Transverse colon (tissue), 4 donors: ENCODE measurements at regions not wholly inside any gene's neighbourhood (a gene's known extent, or its start where the extent isn't known, plus 50 kb on each side); places are given as distances from the start of the nearest gene placed in this dataset.

Experiments used
- DNase-seq: peaks from one replicate; pipeline ENCODE4 v3.0.0-alpha.2; 2019
- H3K27ac ChIP-seq, 4 donors: fragments of 200-600 bp; sonication (generic); 2 replicates each; pipeline ENCODE4 v1.5.1; 2016 to 2018; ENCODE audit warnings: inconsistent platforms in 4 of 4
- H3K27me3 ChIP-seq: fragments of 200-600 bp; sonication (generic); 2 replicates; pipeline ENCODE4 v1.5.1; 2017; ENCODE audit warnings: inconsistent platforms
- H3K36me3 ChIP-seq, 4 donors: fragments of 200-600 bp; sonication (generic); 2 replicates each; pipeline ENCODE4 v1.5.1; 2017 to 2019; ENCODE audit warnings: inconsistent platforms in 4 of 4
- H3K4me1 ChIP-seq, 4 donors: fragments of 200-600 bp; sonication (generic); 2 replicates each; pipeline ENCODE4 v1.5.1; 2017 to 2020; ENCODE audit warnings: inconsistent platforms in 4 of 4
- H3K4me3 ChIP-seq, 4 donors: fragments of 200-600 bp; sonication (generic); 1 replicate in 1 of 4; 2 replicates in 3 of 4; pipeline versions ENCODE4 v1.5.1 to v1.6.1; 2017 to 2019; ENCODE audit warnings: inconsistent platforms in 4 of 4
- H3K9me3 ChIP-seq, 2 donors: fragments of 200-600 bp; sonication (generic); 2 replicates each; pipeline ENCODE4 v1.5.1; 2017 to 2019; ENCODE audit warnings: inconsistent platforms in 2 of 2
- EP300 ChIP-seq: sonication (generic); formaldehyde crosslinking; IDR thresholded peaks from one replicate; pipeline ENCODE4 v1.6.1; 2017; ENCODE audit warnings: antibody characterized with exemption, low read depth
- POLR2A ChIP-seq: fragments of 450-650 bp; IDR thresholded peaks from one replicate; pipeline ENCODE4 v1.6.1; 2016; ENCODE audit warnings: antibody characterized with exemption, mild to moderate bottlenecking, moderate library complexity
- POLR2AphosphoS5 ChIP-seq, 3 donors: sonication (generic); formaldehyde crosslinking; IDR thresholded peaks; one replicate each; pipeline ENCODE4 v1.6.1; 2016; ENCODE audit warnings: antibody characterized with exemption in 3 of 3
- WGBS, 2 donors: methylation state at CpG; one replicate each; pipeline ENCODE4 v1.1.5; 2018; ENCODE audit warnings: low coverage in 1 of 2; 5-methylcytosine and 5-hydroxymethylcytosine counted together
- in situ Hi-C, 4 donors: fragments of 200-750 bp; cut with MboI; loops; one replicate each; pipeline versions ENCODE4 v1.15.0 to v1.15.1; 2017; ENCODE audit warnings: low sequenced_read_pairs in 3 of 4, low pct_ligation_motif_present in 1 of 4, low pct_unique_long_range_greater_than_20kb in 1 of 4
- intact Hi-C: fragments of 100-400 bp; cut with DNase I; formaldehyde crosslinking; loops from one replicate; pipeline ENCODE4 v1.15.1; 2023; ENCODE audit warnings: low total_unique reads
- TF ChIP-seq, protein P1 (sequence below), 5 experiments: fragments of 200-600 bp in 3 of 5; fragments of 450-650 bp in 2 of 5; sonication (generic) in 3 of 5; IDR thresholded peaks; 1 replicate in 2 of 5; 2 replicates in 3 of 5; pipeline ENCODE4 v1.5.1; 2016 to 2017; ENCODE audit warnings: antibody characterized with exemption in 5 of 5, inconsistent platforms in 3 of 5, mild to moderate bottlenecking in 2 of 5, moderate library complexity in 1 of 5

DNA sequence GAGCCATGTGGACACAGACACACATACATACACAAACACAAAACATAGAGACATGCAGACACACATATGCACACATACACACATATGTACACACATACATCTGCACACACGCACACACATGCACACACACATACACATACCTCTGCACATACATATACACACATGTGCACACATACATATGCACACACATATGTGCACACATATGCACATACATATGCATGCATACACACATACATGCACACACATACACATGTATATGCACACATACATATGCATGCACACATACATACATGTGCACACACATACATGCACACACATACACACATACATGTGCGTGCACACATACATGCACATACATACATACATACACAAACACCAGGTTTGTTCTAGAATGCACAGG, 236.3 kb upstream of the FOXK1 start:
- Histone ChIP-seq H3K36me3 (no peaks in the 10 kb centered on the region), H3K9me3 (no peaks in the 10 kb centered on the region), H3K4me3 (no peak overlapping the region), H3K27ac (no peak overlapping the region), H3K4me1 (no peaks in the 10 kb centered on the region), H3K27me3 (no peaks in the 10 kb centered on the region)
- in situ Hi-C loops: loop anchor here in 1 of 4 donors (25.0 kb wide), 1 partner anchor 108 kb away; no protein-coding TSS in a partner anchor
- intact Hi-C loops: no loop called here
- 96 to 100% methylated on average over 1 to 2 of the region's 2 CpGs for WGBS, 2 donors
- TF ChIP-seq POLR2A (no peak), POLR2AphosphoS5 (IDR thresholded peaks at IDR 0.05) (no peak), EP300 (no peak)
- TF ChIP-seq, protein P1, sequence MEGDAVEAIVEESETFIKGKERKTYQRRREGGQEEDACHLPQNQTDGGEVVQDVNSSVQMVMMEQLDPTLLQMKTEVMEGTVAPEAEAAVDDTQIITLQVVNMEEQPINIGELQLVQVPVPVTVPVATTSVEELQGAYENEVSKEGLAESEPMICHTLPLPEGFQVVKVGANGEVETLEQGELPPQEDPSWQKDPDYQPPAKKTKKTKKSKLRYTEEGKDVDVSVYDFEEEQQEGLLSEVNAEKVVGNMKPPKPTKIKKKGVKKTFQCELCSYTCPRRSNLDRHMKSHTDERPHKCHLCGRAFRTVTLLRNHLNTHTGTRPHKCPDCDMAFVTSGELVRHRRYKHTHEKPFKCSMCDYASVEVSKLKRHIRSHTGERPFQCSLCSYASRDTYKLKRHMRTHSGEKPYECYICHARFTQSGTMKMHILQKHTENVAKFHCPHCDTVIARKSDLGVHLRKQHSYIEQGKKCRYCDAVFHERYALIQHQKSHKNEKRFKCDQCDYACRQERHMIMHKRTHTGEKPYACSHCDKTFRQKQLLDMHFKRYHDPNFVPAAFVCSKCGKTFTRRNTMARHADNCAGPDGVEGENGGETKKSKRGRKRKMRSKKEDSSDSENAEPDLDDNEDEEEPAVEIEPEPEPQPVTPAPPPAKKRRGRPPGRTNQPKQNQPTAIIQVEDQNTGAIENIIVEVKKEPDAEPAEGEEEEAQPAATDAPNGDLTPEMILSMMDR (IDR thresholded peaks at IDR 0.05): no peak
- no peak for DNase-seq

DNA sequence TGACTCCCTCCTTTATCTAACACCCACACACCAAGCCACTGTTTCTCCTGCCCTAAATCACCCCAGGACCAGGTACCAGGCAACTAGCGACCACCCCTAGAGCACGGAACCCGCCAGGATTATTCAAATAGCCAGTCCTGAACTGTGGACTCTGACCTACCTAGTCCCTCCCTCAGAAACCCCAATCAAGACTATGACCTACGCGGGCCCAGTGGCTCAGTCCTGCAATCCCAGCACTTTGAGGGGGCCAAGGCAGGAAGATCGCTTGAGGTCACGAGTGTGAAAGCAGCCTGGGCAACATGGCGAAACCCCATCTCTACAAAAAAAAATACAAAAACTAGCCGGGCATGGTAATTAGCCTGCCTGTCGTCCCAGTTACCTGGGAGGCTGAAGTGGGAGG, 232.8 kb upstream of the FOXK1 start:
- no peaks in the 10 kb centered on the region for H3K4me1 ChIP-seq
- no peak for DNase-seq
- in situ Hi-C loops (loop anchor here in 1 of 4 donors (25.0 kb wide), 1 partner anchor 112 kb away; no protein-coding TSS in a partner anchor), intact Hi-C loops (no loop called here)
- H3K27me3 ChIP-seq: no peaks in the 10 kb centered on the region
- no peaks in the 10 kb centered on the region for H3K36me3 ChIP-seq
- no peak for TF ChIP-seq POLR2A
- no peaks in the 10 kb centered on the region for H3K9me3 ChIP-seq
- WGBS, 2 donors: 89% methylated on average over 10 of the region's 10 CpGs; no CpG with 5 or more reads in 1 of the 2 donors
- H3K27ac ChIP-seq: no peak overlapping the region
- no peak overlapping the region for H3K4me3 ChIP-seq

DNA sequence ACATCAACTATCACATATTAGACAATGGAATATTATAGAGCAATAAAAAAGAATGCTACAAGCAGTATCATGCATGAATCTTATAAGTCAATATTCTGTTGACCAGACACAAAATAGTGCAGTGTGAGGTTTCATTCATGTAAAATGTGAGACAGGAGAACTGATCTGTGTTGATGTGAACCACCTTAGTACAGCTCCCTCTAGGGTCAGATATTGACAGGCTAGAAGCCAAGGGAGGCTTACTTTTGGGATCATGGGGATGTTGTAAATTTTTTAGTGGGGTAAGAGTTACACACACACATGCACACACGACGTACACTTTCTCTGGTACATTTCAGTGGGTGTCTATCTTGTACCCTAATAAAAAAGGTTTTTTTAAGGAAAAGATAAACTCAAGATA, 231.6 kb upstream of the FOXK1 start:
- intact Hi-C loops: no loop called here
- TF ChIP-seq EP300: no peak
- TF ChIP-seq, protein P1 (IDR thresholded peaks at IDR 0.05): no peak
- no peak for TF ChIP-seq POLR2AphosphoS5 (IDR thresholded peaks at IDR 0.05)
- TF ChIP-seq POLR2A: no peak
- no peaks in the 10 kb centered on the region for H3K9me3 ChIP-seq

DNA sequence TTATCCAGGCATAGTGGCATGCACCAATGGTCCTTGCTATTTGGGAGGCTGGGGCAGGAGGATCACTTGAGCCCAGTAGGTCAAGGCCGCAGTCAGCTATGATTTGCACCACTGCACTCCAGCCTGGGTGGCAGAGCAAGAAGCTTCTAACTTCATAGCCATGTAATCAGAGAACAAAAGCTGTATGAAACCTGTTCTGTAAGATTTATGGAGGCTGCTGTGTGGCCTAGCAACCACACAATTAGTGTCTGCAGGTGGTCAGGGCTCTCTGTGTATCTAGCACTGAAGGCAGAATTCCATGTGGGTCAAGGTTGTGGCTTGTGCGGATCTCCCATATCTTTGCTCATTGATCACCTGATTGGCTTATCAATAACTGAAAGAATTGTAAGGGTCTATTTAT, 221.5 kb upstream of the FOXK1 start:
- 82% methylated on average over 2 of the region's 2 CpGs; no CpG with 5 or more reads in 1 of the 2 donors for WGBS, 2 donors
- H3K27ac ChIP-seq: no peak overlapping the region
- H3K36me3 ChIP-seq: no peaks in the 10 kb centered on the region
- no peak for TF ChIP-seq EP300
- no peak for DNase-seq
- intact Hi-C loops: no loop called here
- H3K27me3 ChIP-seq: no peaks in the 10 kb centered on the region
- H3K4me3 ChIP-seq: no peak overlapping the region
- no peaks in the 10 kb centered on the region for H3K4me1 ChIP-seq
- no peaks in the 10 kb centered on the region for H3K9me3 ChIP-seq
- in situ Hi-C loops: no loop called here

More for the DNA sequence above, 231.6 kb upstream of the FOXK1 start:
- in situ Hi-C loops: no loop called here
- 84 to 92% methylated on average over 2 of the region's 2 CpGs for WGBS, 2 donors
- DNase-seq: no peak
- no peaks in the 10 kb centered on the region for H3K4me1 ChIP-seq
- H3K27ac ChIP-seq: no peak overlapping the region
- H3K4me3 ChIP-seq: no peak overlapping the region
- no peaks in the 10 kb centered on the region for H3K27me3 ChIP-seq
- no peaks in the 10 kb centered on the region for H3K36me3 ChIP-seq

DNA sequence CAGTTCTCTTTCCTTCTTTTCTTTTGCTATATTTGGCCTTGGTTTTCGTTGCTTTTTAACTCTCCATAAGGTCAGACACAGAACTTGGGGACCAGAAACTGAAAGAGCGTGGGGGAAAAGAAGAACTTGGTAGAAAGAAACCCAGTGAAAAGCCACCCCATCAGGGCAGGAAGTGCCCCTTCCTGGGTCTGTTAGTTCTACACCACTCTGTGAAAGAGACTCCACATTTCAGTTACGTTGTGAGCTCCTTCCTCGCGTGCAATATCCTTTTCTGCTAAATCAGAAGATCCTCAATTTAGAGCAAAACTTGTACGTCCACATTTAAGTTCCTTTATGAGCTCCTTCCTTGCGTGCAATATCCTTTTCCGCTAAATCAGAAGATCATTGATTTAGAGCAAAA, 220.6 kb upstream of the FOXK1 start:
- WGBS, 2 donors: 58 to 70% methylated on average over 5 to 8 of the region's 8 CpGs
- Histone ChIP-seq H3K4me1 (no peaks in the 10 kb centered on the region), H3K9me3 (no peaks in the 10 kb centered on the region), H3K4me3 (no peak overlapping the region), H3K36me3 (no peaks in the 10 kb centered on the region), H3K27me3 (no peaks in the 10 kb centered on the region), H3K27ac (no peak overlapping the region)
- no peak for DNase-seq
- in situ Hi-C loops (no loop called here), intact Hi-C loops (no loop called here)
- TF ChIP-seq EP300 (no peak), POLR2AphosphoS5 (IDR thresholded peaks at IDR 0.05) (no peak), POLR2A (no peak)
- TF ChIP-seq, protein P1 (IDR thresholded peaks at IDR 0.05): no peak
